ENCODE measurements at regions not wholly inside any gene's neighbourhood (a gene's known extent, or its start where the extent isn't known, plus 50 kb on each side); places are given as distances from the start of the nearest gene placed in this dataset.
"Not testable (repeated sequence)": the region's sequence is repeated elsewhere in the genome, so short reads cannot be mapped to it uniquely, and the experiment has no call there.

DNA sequence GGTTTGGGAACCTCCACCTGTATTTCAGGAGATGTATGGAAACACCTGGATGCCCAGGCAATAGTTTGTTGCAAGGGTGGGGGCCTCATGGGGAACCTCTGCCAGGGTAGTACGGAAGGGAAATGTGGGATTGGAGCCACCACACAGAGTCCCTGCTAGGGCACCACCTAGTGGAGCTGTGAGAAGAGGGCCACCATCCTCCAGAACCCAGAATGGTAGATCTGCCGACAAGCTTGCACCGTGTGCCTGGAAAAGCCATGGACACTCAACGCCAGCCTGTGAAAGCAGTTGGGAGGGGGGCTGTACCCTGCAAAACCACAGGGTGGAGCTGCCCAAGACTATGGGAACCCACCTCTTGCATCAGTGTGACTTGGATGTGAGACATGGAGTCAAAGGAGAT, 407.2 kb downstream of the PSAT1 start:
- ATAC-seq = peak; percentile 55
- intact Hi-C loops (cut with DNase I); DNase-seq; H3K27me3 ChIP-seq; H3K27ac ChIP-seq; H3K36me3 ChIP-seq; H3K4me3 ChIP-seq; H3K9me3 ChIP-seq; H3K4me1 ChIP-seq: not testable (repeated sequence)
- TF ChIP-seq, protein P1, sequence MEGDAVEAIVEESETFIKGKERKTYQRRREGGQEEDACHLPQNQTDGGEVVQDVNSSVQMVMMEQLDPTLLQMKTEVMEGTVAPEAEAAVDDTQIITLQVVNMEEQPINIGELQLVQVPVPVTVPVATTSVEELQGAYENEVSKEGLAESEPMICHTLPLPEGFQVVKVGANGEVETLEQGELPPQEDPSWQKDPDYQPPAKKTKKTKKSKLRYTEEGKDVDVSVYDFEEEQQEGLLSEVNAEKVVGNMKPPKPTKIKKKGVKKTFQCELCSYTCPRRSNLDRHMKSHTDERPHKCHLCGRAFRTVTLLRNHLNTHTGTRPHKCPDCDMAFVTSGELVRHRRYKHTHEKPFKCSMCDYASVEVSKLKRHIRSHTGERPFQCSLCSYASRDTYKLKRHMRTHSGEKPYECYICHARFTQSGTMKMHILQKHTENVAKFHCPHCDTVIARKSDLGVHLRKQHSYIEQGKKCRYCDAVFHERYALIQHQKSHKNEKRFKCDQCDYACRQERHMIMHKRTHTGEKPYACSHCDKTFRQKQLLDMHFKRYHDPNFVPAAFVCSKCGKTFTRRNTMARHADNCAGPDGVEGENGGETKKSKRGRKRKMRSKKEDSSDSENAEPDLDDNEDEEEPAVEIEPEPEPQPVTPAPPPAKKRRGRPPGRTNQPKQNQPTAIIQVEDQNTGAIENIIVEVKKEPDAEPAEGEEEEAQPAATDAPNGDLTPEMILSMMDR (IDR thresholded peaks at IDR 0.05) = peak; percentile 30

DNA sequence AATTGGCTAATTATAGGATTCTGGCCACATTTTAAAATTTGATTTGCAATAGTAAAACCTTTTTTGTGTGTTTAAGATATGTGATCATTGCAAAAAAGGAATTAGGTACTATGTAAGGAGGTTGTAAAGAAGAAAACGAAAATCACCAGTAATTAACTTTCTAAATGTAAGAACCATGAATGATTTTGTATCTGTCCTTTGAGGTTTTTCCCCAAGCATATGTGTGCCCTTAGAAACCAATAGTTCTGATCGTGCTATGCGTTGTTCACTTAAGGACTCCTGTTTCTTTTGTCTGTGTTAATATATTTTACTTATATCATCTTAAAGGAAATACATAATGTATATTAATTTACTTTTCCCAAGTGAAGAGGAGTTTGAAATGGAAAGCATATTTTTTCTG, 410.2 kb downstream of the PSAT1 start:
- no peak for ATAC-seq
- no peak overlapping the region for H3K4me3 ChIP-seq
- no peaks in the 10 kb centered on the region for H3K27me3 ChIP-seq
- no peak overlapping the region for H3K27ac ChIP-seq
- TF ChIP-seq, protein P1 (IDR thresholded peaks at IDR 0.05) = no peak
- intact Hi-C loops (cut with DNase I) = no loop called here
- H3K36me3 ChIP-seq = no peaks in the 10 kb centered on the region
- no peaks in the 10 kb centered on the region for H3K9me3 ChIP-seq
- no peak for DNase-seq
- no peaks in the 10 kb centered on the region for H3K4me1 ChIP-seq

DNA sequence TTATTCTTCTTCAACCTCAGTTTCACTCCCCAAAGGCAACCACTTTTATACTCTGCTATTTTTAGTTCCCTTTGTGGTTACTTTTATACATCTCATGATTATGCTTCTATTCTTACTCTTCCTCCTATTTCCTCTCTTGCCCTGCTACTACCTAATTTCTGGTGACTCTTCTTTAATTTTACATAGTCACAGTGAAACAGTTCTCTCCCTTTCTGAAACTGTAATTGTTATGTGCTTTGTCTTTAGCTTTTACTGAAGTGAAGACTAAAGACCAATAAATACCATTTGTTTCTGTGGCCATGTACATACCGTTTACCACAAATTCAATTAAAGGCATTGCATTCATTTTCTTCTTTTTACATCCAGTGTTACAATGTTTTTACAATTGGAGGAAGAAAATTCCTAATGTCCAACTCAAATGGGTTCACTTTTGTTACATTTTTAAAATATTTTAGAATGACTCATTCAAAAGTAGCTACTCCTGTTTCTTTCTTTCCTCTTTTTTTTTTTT, 410.6 kb downstream of the PSAT1 start:
- no peaks in the 10 kb centered on the region for H3K36me3 ChIP-seq
- no peak overlapping the region for H3K27ac ChIP-seq
- DNase-seq (no peak), ATAC-seq (peak; percentile 39)
- no peaks in the 10 kb centered on the region for H3K27me3 ChIP-seq
- H3K9me3 ChIP-seq = no peaks in the 10 kb centered on the region
- intact Hi-C loops (cut with DNase I) = no loop called here
- TF ChIP-seq, protein P1 (IDR thresholded peaks at IDR 0.05) = no peak
- H3K4me3 ChIP-seq = no peak overlapping the region
- no peaks in the 10 kb centered on the region for H3K4me1 ChIP-seq

DNA sequence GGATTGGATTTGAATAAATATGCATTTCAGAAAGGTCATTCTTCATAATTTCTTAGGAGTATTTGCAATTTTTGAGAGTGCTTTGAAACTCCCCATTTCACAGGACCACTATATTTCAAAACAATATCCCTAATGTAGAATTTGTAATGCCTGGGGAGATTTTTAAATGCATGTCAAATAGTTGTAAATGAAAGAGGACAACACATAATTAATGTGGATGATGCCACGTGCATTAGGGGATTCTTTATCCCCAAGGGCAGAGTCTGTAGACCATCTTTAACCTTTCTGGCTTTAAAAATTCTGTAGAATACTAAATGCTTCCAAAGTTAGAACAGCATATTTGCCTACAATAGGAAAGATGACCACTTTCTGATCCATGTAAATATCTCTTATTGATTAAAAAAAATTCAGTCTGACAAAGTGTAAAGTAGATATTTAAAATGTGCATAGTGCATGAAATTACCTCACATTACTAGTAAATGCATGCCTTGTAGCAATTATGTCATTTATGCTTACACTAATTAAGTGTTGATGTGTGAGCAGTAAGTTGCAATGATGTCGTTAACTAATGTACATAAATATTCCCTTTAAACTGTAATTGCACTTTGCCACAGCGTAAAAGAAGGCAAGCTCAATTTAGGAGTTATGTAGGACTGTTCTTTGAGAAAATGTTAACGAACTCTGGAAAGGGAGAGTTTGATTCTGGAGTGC, 416.1 kb downstream of the PSAT1 start:
- DNase-seq (no peak), ATAC-seq (no peak)
- H3K36me3 ChIP-seq = no peaks in the 10 kb centered on the region
- TF ChIP-seq, protein P1 (IDR thresholded peaks at IDR 0.05) = no peak
- H3K27ac ChIP-seq = no peak overlapping the region
- no peaks in the 10 kb centered on the region for H3K27me3 ChIP-seq
- no peaks in the 10 kb centered on the region for H3K9me3 ChIP-seq
- intact Hi-C loops (cut with DNase I) = no loop called here
- H3K4me1 ChIP-seq = no peaks in the 10 kb centered on the region
- H3K4me3 ChIP-seq = no peak overlapping the region

DNA sequence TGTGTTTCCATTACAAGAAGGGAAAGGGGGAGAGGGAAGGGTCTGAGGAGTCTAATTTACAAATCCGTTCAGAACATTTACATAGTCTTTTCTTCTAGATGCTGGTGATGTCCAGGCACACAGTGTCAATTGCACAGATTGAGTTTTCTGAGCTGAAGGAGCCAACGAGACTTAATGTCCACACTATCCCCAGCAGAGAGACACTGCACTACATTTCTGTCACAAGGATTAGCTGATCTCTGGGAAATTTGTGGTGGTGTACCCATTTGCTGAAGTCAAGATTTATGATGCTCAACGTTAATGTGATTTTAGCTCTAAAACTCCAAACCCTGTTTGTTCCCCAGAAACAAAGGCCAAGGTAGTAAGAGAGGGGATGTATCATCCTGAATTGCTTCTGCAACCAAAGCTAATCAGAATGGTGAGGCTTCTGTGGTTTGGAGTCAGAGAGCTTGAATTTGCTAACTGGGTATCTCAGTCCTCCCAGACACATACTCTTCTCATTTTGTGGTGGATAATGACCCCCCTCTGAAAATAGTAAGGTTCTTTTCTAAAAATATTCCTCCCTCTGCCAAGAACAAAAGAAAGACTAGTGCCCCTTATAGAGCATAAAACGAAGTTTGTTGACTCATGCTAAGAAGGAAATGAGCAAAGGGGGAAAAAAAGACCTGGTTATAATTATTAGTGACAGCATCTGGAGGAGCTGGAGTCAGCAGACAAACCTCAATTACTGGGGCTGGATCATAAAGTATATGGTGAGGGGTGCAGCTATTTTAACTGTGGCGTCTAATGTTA, 416.9 kb downstream of the PSAT1 start:
- intact Hi-C loops (cut with DNase I) = no loop called here
- ATAC-seq = no peak
- no peak for DNase-seq
- H3K4me3 ChIP-seq = no peak overlapping the region
- H3K4me1 ChIP-seq = no peaks in the 10 kb centered on the region
- H3K9me3 ChIP-seq = no peaks in the 10 kb centered on the region
- TF ChIP-seq, protein P1 (IDR thresholded peaks at IDR 0.05) = no peak
- H3K27me3 ChIP-seq = no peaks in the 10 kb centered on the region
- no peaks in the 10 kb centered on the region for H3K36me3 ChIP-seq
- H3K27ac ChIP-seq = no peak overlapping the region

Data from upper lobe of right lung (tissue), 1 donor.